Subcutaneous abdominal adipose tissue (tissue), 5 donors: ENCODE measurements at regions not wholly inside any gene's neighbourhood (a gene's known extent, or its start where the extent isn't known, plus 50 kb on each side); places are given as distances from the start of the nearest gene placed in this dataset.

Source experiments
- H3K27ac ChIP-seq: one replicate; pipeline ENCODE4 v1.7.0; 2013; ENCODE audit warnings: low read depth, mild to moderate bottlenecking, inconsistent platforms, low read length, moderate library complexity
- H3K27me3 ChIP-seq, 5 donors: one replicate each; pipeline ENCODE4 v1.7.0; 2013; ENCODE audit warnings: low read length in 5 of 5, inconsistent platforms in 1 of 5; ENCODE audit not compliant: control insufficient read depth in 5 of 5, insufficient read depth in 4 of 5
- H3K36me3 ChIP-seq, 5 donors: one replicate each; pipeline ENCODE4 v1.7.0; 2013; ENCODE audit warnings: low read length in 5 of 5; ENCODE audit not compliant: control insufficient read depth in 5 of 5, insufficient read depth in 5 of 5
- H3K4me1 ChIP-seq, 5 donors: one replicate each; pipeline ENCODE4 v1.7.0; 2013; ENCODE audit warnings: low read length in 5 of 5, mild to moderate bottlenecking in 3 of 5, moderate library complexity in 1 of 5; ENCODE audit not compliant: control insufficient read depth in 5 of 5, insufficient read depth in 5 of 5
- H3K4me3 ChIP-seq, 5 donors: one replicate each; pipeline ENCODE4 v1.7.0; 2013; ENCODE audit warnings: low read length in 5 of 5, low read depth in 1 of 5
- H3K9ac ChIP-seq, 5 donors: one replicate each; pipeline ENCODE4 v1.7.0; 2013; ENCODE audit warnings: low read length in 5 of 5, mild to moderate bottlenecking in 4 of 5, moderate library complexity in 3 of 5
- H3K9me3 ChIP-seq, 5 donors: one replicate each; pipeline ENCODE4 v1.7.0; 2013; ENCODE audit warnings: low read length in 5 of 5; ENCODE audit not compliant: control insufficient read depth in 5 of 5
- donor health status: healthy.
- donor health status: healthy.
- donor health status: healthy.
- donor health status: healthy.
- donor health status: healthy.

GRCh38 chr5:130801963-130802362 lies 363.1 kb downstream of the HINT1 start:
- Histone ChIP-seq H3K27ac (no peak overlapping the region), H3K9ac (no peak overlapping the region), H3K4me3 (no peak overlapping the region), H3K9me3 (peaks cover 3 to 17% (median 3%) of the 10 kb centered on the region in 5 donors), H3K4me1 (no peaks in the 10 kb centered on the region), H3K27me3 (no peaks in the 10 kb centered on the region), H3K36me3 (no peaks in the 10 kb centered on the region)

- no peak overlapping the region for H3K9ac ChIP-seq
- no peaks in the 10 kb centered on the region for H3K4me1 ChIP-seq
- H3K27ac ChIP-seq = no peak overlapping the region
- H3K9me3 ChIP-seq = peaks cover 3 to 17% (median 3%) of the 10 kb centered on the region in 5 donors
- no peaks in the 10 kb centered on the region for H3K27me3 ChIP-seq
- no peak overlapping the region for H3K4me3 ChIP-seq
- no peaks in the 10 kb centered on the region for H3K36me3 ChIP-seq
These were observed 366.0 kb downstream of the HINT1 start for GRCh38 chr5:130799015-130799414.

GRCh38 chr5:130797303-130797702 lies 367.8 kb downstream of the HINT1 start:
- peaks cover 3 to 17% (median 3%) of the 10 kb centered on the region in 5 donors for H3K9me3 ChIP-seq
- H3K36me3 ChIP-seq = no peaks in the 10 kb centered on the region
- H3K9ac ChIP-seq = no peak overlapping the region
- no peak overlapping the region for H3K4me3 ChIP-seq
- H3K27ac ChIP-seq = no peak overlapping the region
- no peaks in the 10 kb centered on the region for H3K27me3 ChIP-seq
- H3K4me1 ChIP-seq = no peaks in the 10 kb centered on the region

GRCh38 chr5:130796902-130797301 lies 368.2 kb downstream of the HINT1 start:
- H3K4me1 ChIP-seq = no peaks in the 10 kb centered on the region
- H3K27ac ChIP-seq = no peak overlapping the region
- H3K27me3 ChIP-seq = no peaks in the 10 kb centered on the region

GRCh38 chr5:130796032-130796431 lies 369.0 kb downstream of the HINT1 start:
- Histone ChIP-seq H3K27me3 (no peaks in the 10 kb centered on the region), H3K9ac (no peak overlapping the region), H3K36me3 (no peaks in the 10 kb centered on the region), H3K27ac (no peak overlapping the region), H3K9me3 (peaks cover 0 to 15% (median 3%) of the 10 kb centered on the region in 5 donors), H3K4me1 (no peaks in the 10 kb centered on the region), H3K4me3 (no peak overlapping the region)

More at GRCh38 chr5:130796902-130797301, 368.2 kb downstream of the HINT1 start:
- Histone ChIP-seq H3K9ac (no peak overlapping the region), H3K9me3 (peaks cover 3 to 17% (median 5%) of the 10 kb centered on the region in 5 donors), H3K36me3 (no peaks in the 10 kb centered on the region), H3K4me3 (no peak overlapping the region)

GRCh38 chr5:130795037-130795436 lies 370.0 kb downstream of the HINT1 start:
- H3K9ac ChIP-seq = no peak overlapping the region
- H3K36me3 ChIP-seq = no peaks in the 10 kb centered on the region
- H3K27me3 ChIP-seq = no peaks in the 10 kb centered on the region
- H3K9me3 ChIP-seq = peaks cover 0 to 8% (median 3%) of the 10 kb centered on the region in 5 donors
- no peak overlapping the region for H3K27ac ChIP-seq
- H3K4me3 ChIP-seq = no peak overlapping the region
- H3K4me1 ChIP-seq = no peaks in the 10 kb centered on the region

- no peaks in the 10 kb centered on the region for H3K36me3 ChIP-seq
- H3K9me3 ChIP-seq = no peaks in the 10 kb centered on the region
These were observed 387.3 kb downstream of the HINT1 start for GRCh38 chr5:130777794-130778193.

GRCh38 chr5:130773813-130774212 lies 391.2 kb downstream of the HINT1 start:
- no peaks in the 10 kb centered on the region for H3K4me1 ChIP-seq
- no peaks in the 10 kb centered on the region for H3K36me3 ChIP-seq
- no peak overlapping the region for H3K27ac ChIP-seq

More at GRCh38 chr5:130777794-130778193, 387.3 kb downstream of the HINT1 start:
- no peaks in the 10 kb centered on the region for H3K27me3 ChIP-seq
- no peak overlapping the region for H3K4me3 ChIP-seq
- H3K9ac ChIP-seq = no peak overlapping the region
- H3K27ac ChIP-seq = no peak overlapping the region
- no peaks in the 10 kb centered on the region for H3K4me1 ChIP-seq

GRCh38 chr5:130762031-130762430 lies 403.0 kb downstream of the HINT1 start:
- H3K4me1 ChIP-seq = no peaks in the 10 kb centered on the region
- H3K27ac ChIP-seq = no peak overlapping the region
- H3K9ac ChIP-seq = no peak overlapping the region
- H3K4me3 ChIP-seq = no peak overlapping the region
- no peaks in the 10 kb centered on the region for H3K27me3 ChIP-seq
- H3K36me3 ChIP-seq = no peaks in the 10 kb centered on the region
- peaks cover 0 to 5% (median 0%) of the 10 kb centered on the region in 5 donors for H3K9me3 ChIP-seq

More at GRCh38 chr5:130773813-130774212, 391.2 kb downstream of the HINT1 start:
- H3K9ac ChIP-seq = no peak overlapping the region
- H3K9me3 ChIP-seq = no peaks in the 10 kb centered on the region
- no peak overlapping the region for H3K4me3 ChIP-seq
- H3K27me3 ChIP-seq = no peaks in the 10 kb centered on the region

GRCh38 chr5:130759061-130759460 lies 406.0 kb downstream of the HINT1 start:
- Histone ChIP-seq H3K27me3 (no peaks in the 10 kb centered on the region), H3K4me3 (no peak overlapping the region), H3K4me1 (no peaks in the 10 kb centered on the region), H3K9ac (no peak overlapping the region), H3K27ac (no peak overlapping the region), H3K9me3 (no peaks in the 10 kb centered on the region), H3K36me3 (no peaks in the 10 kb centered on the region)

- no peaks in the 10 kb centered on the region for H3K9me3 ChIP-seq
- no peak overlapping the region for H3K9ac ChIP-seq
- no peaks in the 10 kb centered on the region for H3K36me3 ChIP-seq
- no peak overlapping the region for H3K4me3 ChIP-seq
- no peaks in the 10 kb centered on the region for H3K27me3 ChIP-seq
- no peaks in the 10 kb centered on the region for H3K4me1 ChIP-seq
- H3K27ac ChIP-seq = no peak overlapping the region
These were observed 417.5 kb downstream of the HINT1 start for GRCh38 chr5:130747556-130747955.
